GM18520 (cell line): ENCODE measurements at regions not wholly inside any gene's neighbourhood (a gene's known extent, or its start where the extent isn't known, plus 50 kb on each side); places are given as distances from the start of the nearest gene placed in this dataset.

Experiments
- ATAC-seq: cut with Tn5 transposase; IDR thresholded peaks from one replicate; pipeline ENCODE4 v1.9.1; 2021; ENCODE audit not compliant: unreplicated experiment

DNA sequence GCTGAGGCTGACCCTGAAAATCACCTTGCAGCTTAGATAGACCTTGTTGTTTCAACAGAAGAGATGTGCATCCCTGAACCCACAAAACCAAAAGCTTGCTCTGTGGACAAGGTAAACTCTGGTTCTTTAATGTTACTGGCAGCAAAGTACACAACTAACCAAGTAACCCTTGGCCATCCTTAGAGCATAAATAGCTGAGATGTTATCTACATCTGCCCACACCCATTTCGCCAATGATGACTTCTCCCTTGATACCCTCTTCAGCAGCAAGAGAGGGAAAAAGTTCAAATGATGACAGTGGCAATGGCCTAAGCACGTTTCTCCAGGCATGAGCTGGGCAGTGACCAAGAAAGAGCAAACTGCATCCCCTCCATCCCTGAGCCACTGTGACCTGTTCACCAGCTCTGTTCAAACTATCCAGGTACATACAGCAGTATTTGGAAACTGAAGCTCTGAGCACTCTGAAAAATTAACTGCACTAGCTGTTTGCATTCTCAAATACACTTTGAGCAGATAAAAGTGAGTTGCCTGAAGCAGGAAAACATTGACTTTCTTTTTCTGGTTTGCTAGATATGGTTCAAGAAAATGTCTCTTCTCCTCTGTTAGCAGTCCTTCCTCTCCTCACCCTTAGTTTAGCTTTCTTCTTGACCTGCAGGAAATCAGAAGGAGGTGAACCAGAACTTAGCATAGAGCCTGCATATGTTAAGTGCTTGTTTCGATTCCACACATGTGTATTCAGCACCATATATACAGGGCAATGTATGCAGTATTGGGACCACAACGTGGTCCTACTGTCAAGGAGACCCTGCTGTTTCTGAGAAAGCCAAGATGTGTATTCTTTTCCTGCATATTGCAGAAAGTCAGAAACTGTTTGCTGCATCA is 231.7 kb downstream of the FOXO1 start:
- no peak for ATAC-seq

DNA sequence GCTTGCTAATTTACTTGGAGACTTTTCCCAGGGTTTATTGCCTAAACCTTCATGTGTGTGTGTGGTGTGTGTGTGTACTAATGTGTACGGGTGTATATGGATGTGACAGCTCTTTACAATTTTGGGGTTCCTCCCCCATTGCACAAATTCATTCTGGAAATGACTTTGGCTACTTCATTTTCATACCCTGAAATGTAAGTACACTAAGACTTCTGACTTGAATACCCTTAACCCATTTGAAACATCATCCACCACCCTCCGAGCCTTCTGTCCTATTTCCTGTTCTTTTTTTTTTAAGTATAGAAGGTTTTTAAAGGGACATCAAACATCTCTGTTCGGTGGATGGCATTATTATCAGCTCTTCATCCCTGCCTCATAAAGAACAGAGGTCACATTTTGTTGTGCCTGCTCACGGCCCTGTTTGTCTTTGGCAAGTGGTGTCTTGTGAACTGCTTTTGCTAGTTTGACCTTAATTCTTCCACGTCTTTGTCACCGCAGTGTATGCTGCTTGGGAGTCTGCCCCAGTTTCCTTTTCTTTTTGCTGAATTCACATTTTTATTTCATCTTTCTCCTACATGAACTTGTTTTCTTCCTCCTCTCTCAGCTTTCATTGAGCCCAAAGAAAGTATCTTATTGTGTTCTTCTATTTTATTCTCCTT is 228.3 kb downstream of the FOXO1 start:
- ATAC-seq, result no peak

DNA sequence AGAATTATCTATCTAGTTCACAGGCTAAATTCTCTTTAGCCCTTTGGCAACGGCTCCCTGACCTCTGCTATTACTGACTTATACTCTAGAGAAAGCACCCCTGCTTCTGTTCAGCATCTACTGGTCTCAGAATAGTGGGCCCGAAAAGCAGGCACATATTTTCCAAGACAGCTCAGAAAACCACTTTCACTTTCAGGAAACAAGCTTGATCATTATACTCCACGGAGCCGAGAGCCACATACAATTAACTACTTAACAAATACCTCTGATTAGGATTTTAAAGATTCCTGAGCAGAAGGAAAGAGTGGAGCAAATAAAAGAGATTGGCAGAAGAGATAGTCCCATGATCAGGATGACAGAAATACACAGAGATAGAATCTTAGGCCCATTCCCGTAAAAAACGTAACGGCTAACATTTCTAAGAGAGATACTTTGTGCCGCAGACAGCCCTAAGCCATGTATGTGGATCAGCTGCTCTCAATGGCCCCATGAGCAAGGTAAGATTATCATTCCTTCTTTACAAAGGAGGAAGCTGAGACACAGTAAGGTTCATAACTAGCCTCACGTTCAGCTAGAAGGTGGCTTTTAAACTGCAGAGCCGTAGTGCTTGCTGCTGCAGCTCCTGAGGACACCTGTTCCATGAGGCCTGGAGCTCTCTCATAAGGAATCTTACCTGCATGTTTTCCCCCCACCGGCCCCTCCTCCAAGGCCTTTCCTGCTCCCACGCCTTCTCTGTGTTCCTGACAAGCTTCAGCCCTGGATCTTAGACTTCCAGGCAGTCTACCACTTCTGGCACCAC is 227.2 kb downstream of the FOXO1 start:
- no peak for ATAC-seq

DNA sequence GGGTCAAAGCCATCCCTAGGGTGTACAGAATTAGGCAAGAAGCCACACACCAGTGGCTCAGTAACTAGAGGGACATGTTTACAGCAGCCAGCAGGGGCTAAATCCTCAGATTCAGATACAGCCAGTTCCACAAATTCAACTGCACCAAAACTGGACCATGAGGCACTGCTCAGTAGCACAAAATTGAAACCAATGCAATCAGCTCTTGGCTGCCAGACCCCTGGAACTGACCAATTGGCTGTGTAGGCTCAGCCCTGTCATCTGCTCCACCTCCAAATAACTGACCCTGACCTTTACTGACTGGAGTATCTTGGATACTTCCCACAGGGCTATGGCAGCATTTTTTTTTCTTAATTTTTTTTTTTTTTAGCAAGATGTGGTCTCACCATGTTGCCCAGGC is 226.5 kb downstream of the FOXO1 start:
- ATAC-seq, result no peak

DNA sequence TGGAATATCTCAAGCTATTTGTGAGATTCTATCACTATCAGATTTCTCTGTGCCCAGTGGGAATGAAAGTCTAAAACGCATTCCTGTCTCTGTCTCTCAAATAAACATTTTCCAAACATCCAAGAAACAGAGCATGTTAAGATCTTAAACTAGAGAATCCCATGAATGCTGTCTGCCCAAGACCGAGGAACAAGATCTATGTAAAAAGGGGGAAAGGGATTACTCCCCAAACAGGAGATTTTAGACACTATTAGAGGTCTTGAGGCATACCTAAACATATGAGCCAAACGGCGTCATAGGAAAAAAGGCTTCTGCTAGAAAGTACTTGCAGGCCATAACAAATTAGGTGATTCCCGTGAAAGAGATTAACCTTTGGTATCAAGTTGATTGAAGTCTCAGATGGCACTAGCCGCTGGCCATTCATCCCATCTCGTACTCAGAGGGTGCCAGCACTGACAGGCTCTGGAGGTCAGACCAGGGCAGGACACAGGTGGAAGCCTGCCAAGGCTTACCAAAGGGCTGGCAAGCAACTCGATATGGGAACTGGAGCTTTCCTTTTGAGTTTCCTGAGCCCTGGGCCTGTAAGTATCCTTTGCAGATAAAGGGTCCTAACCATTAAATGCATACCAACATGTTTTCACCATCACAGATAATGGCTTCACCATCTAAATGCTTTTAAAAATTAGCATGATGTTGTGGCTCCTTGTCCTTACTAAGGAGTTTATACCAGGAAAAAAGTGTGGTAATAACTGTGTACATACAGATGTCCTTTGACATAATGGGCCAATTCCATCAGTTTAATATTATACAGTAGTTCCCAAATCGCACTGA is 225.2 kb downstream of the FOXO1 start:
- no peak for ATAC-seq

DNA sequence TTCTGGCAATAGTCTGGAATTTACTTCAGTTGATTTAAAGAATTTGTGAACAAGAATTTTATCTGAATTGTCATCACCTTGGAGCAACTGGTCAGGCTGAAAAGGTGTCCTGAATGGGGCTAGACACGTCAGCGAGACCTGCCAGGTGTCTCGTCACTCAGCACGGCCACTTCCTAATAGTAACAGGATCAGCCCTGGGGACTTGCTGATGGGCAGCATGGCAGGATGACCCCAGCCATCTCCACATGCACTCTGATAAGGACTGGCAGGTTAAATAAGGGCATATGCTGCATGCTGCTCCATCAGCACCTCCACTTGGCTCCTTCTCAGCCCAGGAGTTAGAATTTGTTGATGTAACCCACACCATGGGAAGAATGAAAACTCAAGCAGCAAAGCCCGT is 224.2 kb downstream of the FOXO1 start:
- no peak for ATAC-seq

DNA sequence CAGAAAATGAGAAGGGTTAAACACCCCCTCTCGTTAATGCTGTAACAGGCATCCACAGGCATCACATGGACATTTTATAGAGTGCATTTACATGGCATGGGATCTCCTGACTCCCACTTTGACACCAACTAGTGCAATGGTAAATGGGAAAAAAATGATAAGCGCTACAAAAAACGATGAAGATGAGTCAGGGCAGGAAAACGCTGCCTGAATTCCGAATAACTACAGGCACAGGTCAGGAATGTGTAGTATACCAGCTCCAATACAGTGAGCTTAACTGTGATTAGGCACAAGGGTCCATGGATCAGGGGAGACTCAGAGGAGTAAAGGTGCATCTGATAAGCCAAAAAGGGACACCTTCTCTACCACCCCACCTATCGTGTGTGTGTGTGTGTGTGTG is 223.6 kb downstream of the FOXO1 start:
- no peak for ATAC-seq

DNA sequence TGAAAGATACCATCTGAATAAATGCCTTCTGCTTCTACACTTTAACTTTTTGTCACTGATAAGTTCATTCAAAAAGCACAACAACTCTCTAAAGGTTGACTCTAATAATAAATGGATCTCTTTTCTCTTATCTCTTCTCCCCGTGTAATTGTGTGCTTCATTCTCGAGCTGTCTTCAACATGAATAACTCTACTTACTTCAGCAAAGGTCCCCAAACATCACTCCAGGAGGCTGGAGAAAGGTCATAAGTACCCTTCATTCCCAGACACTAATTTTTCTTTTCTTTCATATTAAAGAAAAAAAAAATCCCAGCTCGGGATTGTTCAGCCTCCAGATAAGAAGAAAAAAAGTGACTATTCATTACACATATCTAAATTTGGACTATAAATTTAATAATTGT is 222.2 kb downstream of the FOXO1 start:
- no peak for ATAC-seq

DNA sequence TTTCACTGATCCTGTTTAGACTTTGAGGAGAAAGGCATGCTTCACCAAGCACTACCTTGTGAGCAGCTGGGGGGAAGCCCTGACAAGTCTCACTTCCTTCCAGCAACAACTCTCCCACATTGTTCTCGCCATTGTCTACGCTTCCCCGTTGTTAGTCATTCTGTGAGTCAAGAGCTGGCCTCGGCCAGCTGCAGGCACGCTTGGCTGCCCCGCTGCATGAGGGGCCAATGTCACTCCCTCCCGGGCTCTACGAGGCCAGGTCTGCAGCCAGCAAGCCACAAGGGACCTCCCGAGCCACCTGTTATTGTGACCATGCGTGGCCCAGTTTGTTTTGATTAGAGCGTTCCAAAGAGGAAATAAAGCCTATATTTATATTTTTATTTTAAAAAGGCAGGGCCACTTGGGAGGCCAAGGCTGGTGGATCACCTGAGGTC is 220.9 kb downstream of the FOXO1 start:
- ATAC-seq, result peak; percentile 98

DNA sequence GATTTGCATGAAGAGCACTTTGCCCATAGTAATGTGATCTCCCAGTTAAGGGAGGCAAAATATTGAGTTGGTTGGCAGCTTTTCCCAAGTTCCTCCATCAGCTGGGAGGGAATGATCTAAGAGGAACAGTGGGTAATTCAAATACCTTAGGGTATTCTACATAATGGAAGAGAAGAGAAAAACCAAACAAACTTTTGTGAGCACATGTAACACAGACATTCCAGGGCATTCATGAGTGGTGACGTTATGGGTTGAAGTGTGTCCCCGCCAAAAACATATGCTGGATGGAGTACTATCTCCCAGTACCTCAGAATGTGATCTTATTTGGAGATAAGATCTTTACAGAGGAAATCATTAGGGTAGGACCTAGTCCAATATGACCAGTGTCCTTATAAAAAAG is 220.1 kb downstream of the FOXO1 start:
- ATAC-seq, result no peak

DNA sequence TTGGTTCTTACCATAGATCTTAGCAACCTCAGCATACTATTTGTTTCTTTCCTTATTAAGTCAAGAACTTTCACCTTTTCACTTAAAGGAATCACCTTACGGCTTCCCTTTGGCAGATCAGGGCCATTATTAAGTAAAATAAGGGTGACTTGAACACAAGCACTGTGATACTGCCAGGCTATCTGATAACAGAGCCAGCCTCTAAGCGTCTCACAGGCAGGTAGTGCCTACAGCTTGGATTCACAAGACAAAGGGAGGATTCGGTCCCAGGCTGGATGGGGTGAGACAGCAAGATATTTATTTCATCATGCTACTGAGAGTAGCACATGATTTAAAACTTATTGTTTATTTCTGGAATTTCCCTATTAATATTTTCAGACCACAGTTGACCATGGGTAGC is 218.6 kb downstream of the FOXO1 start:
- no peak for ATAC-seq

DNA sequence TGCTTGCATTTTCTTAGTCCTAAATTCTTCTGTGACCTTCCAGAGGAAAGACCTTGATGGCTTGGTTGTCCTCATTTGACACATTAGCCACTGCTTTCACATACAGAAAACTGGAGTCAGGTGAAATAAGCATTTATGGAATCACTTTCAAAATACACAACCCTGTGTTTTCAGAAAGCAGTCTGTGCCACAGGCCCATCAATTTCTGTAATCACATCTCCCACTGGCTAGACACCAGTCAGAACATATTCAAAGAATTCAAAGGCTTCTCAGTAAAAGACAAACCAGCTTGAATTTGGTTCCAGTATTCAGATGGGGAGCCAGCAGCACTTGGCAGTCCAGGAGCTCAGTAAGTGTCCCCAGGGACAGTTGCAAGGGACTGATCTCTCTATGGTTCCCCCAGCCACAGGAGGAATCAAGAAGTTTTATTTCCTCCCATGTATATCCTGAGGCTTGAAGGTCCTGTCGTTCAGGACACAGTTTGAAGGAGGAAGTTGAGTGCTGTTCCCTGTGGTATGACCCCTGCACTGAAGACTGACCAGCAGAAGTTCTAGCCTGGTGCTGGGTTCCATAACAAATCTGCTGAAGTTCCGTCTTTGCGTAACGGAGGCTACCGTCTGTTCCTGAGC is 214.3 kb downstream of the FOXO1 start:
- no peak for ATAC-seq

DNA sequence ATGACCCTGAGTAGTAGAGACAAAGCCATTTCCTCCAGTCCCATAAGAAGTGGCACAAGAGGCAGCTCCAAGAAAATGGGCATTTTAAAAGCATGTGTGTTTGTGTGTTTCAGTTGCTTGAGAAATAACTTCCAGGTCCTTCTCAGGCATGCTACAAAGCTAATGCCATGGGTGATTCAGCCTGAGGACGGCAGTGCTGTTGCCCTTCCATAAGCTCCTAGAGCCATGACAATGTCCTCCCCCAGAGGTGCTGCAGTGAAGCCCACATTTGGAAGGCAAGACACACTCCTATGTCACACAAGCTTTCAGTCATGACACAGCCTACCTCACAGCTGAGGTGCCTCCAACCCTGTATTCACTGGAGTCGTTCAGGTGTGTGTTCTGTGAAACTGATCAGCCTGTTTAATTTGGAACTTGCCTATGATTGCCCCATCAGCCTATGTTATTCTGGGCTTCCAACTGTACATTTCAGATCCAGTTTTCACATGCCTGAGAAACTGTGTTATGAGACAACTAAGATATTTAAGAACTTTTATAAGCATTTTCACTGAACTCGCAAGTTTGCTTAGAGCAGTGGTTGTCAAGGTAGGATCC is 213.6 kb downstream of the FOXO1 start:
- no peak for ATAC-seq

DNA sequence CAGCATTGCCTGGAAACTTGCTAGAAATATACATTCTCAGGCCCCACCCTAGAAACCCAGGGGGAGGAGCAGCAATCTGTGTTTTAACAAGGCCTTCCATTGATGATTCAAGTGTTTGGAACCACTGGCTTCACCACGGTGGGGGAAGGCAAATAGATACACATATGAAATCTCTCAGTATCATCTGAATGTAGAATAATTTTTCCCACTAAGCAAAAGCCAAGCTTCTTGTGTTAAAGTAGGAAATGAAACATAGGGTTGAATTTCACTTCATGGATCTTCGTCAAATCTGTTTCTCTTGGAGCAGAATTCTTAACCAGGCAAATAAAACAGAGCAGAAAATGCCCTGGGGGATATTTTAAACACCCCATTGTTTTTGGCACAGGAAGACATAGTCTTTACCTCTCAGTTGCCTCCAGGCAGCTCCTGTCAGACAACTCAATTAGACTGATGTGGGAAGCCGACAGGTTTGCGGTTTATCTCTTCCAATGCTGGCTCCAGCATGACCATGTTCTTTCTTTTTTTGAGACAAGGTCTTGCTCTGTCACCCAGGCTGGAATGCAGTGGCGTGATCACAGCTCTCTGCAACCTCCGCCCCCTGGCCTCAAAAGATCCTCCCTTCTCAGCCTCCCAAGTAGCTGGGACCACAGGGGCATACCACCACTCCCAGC is 213.0 kb downstream of the FOXO1 start:
- ATAC-seq, result no peak

DNA sequence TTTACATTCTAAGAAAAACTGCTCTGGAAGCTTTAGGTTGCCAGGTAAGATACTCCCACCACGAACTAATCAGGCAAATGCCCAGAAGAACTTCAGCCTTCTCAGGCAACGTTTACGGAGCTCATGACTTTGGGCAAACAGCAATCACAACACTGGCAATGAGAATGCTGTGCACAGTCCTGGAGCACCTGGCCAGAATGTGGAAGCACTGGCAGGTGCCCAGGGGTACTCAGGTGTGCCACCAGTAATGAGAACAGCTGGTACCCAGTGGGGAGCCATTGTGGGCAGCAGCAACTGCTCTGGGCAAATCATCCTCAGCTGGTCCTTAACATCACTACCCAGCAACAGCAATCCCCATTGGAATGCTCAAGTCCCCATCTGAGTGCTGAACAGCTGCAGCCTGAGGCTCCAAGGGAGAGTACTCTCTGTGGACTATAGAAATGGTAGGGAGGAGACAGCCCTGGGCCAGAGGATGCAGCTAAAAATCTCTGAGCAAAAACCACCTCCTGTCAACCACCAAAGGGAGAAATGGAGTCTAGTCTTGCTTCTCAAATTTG is 210.0 kb downstream of the FOXO1 start:
- no peak for ATAC-seq

DNA sequence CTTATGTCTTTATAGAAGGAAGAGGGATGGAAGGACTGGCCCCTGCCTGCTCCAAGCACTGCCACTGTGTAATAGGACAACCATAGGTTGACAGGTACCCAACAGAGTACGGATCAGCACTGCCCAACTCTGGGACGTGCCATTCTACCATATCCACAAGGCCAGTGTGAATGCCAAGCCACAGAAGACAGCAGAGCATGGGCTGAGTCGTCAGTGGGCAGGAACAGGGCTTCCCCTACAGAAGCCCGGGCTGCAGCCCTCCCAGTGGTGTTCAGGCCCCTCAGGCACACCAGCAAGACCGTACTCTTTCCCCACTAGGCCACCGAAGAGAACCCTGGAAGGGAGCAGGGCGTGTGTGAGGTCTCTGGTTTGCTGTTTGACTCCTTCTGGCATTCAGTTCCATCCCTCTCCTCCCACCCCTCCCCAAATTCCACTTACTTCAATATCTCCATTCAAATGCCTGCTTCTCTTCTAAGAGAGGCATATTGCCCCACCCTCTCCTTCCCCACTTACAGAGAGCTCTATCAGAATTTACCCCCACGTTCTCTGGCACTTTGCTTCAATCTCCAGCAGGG is 209.4 kb downstream of the FOXO1 start:
- no peak for ATAC-seq

DNA sequence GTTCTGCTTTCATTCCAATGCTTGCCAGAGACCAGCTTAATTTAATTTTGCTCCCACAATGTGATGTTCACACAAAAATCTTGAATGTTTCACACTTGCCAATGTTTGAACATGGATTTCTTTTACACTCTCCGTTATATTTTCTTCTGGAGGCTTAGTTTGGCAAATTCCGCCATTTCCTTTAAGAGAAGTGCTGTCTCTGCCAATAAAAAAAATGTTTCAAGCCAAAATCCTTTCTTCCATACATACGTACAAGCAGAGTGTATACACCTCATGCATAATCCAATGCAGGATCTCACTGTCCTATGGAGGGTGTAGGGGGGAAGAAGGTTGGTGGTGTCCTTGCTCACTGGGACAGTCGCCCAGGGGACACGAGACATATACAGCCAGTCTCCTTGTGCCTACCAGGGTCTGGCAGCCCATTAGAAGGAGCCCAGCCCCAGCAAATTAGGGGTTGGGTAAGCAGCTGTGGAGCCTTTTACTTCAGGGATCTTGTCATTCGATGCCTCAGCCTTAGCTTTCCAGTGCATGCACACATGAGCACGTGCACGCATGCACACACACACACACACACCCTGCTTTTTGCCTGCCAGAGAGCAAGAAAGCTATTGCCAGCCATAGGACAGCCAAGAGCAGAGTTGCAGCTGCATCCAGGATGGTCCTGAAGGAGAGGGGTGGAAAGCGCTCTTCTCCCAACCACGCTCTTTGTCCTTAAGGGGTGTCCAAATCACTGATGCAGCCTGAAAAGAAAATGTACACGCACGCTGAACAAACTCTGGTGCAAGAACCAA is 208.3 kb downstream of the FOXO1 start:
- no peak for ATAC-seq

DNA sequence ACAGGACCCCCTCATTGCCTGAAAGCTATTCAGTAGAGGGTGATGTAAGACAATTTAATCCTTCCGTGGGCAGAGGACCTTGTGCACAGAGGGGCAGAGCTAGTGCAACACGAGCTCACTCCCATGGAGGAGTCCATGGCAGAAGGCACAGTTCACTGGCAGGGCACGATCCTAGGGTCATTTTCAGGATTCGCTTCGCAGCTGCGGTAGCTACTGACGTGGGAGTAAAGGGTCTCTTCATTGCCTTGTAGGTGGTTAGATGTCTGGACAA is 207.8 kb downstream of the FOXO1 start:
- ATAC-seq, result no peak
